RPMI7951 (cell line): ENCODE measurements at regions not wholly inside any gene's neighbourhood (a gene's known extent, or its start where the extent isn't known, plus 50 kb on each side); places are given as distances from the start of the nearest gene placed in this dataset.

Source experiments
- DNase-seq: peaks from one replicate; pipeline ENCODE4 v3.0.0-alpha.2; 2012; ENCODE audit warnings: low read depth

DNA sequence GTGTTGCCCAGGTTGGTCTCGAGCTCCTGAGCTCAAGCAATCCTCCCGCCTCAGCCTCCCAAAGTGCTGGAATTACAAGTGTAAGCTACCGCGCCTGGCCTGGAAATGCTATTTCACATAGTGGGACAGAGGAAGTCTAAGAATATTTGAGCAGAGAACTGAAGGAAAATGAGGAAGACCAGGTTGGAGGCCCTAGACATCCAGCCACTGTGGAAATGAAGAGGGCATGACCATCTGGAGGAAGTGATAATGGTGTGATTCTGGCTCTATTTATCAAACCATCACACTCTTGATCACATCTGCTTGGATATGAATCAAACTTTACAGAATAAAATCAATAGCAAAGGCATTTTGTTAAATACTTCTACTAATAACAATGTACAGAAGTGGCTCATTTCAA, 65.9 kb upstream of the ARHGEF3 start:
- DNase-seq: no peak

- no peak for DNase-seq
These were observed 63.3 kb upstream of the ARHGEF3 start for GRCh38 chr3:56864918-56865524.

GRCh38 chr3:56864090-56864489, 62.3 kb upstream of the ARHGEF3 start:
- no peak for DNase-seq

DNA sequence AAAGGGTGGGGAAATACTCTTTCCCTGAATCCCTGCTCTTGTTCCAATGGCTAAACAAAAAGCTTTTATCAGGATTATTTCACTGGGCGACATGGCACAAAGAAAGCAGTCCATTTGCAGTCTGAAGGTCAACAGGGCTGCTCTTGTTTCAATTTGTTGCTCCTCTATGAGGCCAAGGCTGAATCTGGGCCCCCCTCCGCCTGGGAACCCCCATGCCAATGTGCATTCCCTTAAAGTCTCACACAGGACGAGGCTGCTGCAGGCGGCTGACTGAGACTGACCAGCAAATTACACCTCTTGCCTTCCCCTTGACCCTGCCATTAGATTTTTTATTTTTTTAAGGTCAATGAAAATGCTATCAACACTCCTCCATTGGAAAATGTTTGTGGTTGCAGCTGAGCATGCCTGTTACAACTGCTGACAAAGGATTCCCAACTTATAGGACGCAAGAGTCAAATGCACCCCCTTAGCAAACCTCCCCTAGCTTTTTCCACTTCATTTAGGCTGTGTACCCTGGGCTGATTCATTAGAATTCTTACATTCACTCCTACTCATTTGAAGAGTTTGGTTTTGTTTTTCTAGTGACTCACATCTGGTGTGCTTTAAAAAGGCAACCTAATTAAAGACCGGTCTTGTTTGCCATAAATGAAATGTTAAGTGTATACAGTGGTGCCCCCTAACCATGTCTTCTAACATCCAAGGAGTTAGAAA, 60.8 kb upstream of the ARHGEF3 start:
- peak; percentile 87 for DNase-seq

GRCh38 chr3:56861511-56861910, 59.8 kb upstream of the ARHGEF3 start:
- DNase-seq: no peak

DNA sequence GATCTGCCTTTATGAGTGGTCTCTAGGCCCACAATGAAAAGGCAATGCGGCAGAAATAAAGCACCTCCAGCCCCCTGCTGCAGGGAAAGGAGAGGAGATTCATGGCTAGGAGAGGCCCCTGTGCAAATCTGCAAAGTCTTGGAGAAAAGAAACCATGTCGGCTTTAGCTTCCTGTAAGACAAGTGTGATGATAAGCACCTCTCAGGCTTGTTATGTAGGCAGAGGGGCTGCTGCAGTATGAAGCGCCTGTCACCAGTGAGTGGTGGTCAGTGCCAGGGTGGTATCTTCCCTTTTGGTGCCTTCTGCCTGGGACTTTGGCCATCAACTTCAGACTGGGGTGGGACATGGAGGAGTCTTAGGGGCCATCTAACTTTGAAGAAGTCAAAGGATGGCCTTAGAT, 59.2 kb upstream of the ARHGEF3 start:
- DNase-seq: no peak

GRCh38 chr3:56860351-56860750, 58.6 kb upstream of the ARHGEF3 start:
- no peak for DNase-seq

DNA sequence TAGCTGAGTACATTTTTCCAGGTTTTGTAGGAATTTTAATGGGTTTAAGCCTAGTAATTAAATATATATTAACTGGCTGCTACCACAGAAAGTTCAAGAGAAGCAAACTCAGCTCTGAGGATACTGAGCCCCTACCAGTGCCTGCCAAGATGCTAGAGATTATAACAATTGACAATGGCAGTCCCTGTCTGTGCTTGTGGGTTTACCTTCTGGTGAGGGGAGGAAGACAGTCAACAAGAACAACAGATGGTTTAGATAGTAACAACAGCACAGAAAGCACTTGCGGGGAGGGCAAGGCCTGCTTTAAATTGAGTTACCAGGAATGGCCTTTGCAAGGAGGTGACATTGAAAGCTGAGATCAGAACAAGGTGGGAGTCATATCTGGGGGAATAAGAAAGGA, 56.6 kb upstream of the ARHGEF3 start:
- DNase-seq: no peak

DNA sequence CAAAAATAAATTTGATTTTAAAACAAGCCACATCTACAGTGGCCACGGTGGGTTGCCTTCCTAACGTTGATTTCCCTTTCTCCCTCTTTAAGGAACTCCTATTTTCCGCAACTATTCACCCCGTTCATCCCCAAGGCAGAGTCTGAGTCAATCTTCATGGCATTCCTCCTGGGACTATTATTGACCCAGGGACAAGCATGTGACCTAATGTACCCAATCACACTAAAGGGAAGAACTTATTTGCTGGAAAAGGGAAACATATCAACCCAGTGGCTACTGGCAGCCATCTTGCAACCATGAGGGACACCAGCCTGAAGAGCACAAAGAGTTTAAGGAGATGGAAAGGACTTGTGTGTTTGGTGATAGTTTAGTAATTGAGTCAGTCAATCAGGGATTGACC, 55.4 kb upstream of the ARHGEF3 start:
- DNase-seq: peak; percentile 35

GRCh38 chr3:56856752-56857151, 55.0 kb upstream of the ARHGEF3 start:
- no peak for DNase-seq

DNA sequence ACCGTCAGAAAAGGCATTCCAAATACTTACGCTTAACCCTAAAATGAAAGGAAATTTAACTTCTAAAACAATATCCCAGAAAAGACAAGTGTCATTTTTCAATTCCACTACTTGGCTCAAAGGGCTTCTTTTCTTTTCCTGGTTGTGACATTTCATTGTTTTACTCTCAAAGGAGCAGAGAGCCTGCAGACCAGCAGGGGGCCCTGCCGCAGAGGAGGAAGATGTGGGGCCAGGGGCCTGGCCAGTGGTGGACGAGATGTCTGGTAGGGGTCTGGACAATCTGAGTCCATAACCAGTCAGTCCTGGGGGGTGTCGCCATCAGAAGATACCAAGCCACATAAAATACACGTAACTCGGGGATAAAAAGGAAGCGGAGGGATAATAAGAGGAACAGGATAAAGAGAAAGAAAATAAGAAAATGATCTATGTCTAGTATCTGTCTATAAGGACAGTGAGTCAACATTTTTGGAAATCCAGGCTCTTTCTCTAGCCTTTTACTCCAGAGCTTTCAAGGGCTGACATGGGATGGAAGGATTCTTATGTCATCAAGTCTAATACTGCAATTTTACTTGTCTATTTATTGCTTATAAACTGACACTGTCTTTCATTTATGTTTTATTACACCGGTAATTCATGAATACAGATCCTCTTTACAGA, 54.2 kb upstream of the ARHGEF3 start:
- peak; percentile 21 for DNase-seq

GRCh38 chr3:56854856-56855611, 53.3 kb upstream of the ARHGEF3 start:
- no peak for DNase-seq

- no peak for DNase-seq
These were observed 50.5 kb upstream of the ARHGEF3 start for GRCh38 chr3:56851966-56852884.
